GM23338 (cell line): ENCODE measurements at regions not wholly inside any gene's neighbourhood (a gene's known extent, or its start where the extent isn't known, plus 50 kb on each side); places are given as distances from the start of the nearest gene placed in this dataset.

ENCODE experiments used
- EZH2 ChIP-seq: fragments of 200-600 bp; sonication (generic); IDR thresholded peaks from one replicate; pipeline ENCODE4 v1.8.0; 2017; ENCODE audit warnings: antibody characterized with exemption, mild to moderate bottlenecking, low read depth; ENCODE audit not compliant: unreplicated experiment
- POLR2AphosphoS5 ChIP-seq: IDR thresholded peaks from 2 replicates; pipeline ENCODE4 v1.6.1; 2016; ENCODE audit warnings: antibody characterized with exemption, low read depth
- TF ChIP-seq, protein P1 (sequence below), 2 experiments: fragments of 200-600 bp in 1 of 2; sonication (generic) in 1 of 2; conservative IDR thresholded peaks; 2 replicates each; pipeline versions ENCODE4 v1.5.1 to v1.6.1; 2016 to 2017; ENCODE audit warnings: antibody characterized with exemption in 2 of 2, low read depth in 2 of 2, mild to moderate bottlenecking in 2 of 2, moderate library complexity in 1 of 2
- TF ChIP-seq, protein P2 (sequence below): IDR thresholded peaks from one replicate; pipeline ENCODE4 v1.6.1; 2018; ENCODE audit warnings: antibody characterized with exemption; ENCODE audit not compliant: unreplicated experiment

DNA sequence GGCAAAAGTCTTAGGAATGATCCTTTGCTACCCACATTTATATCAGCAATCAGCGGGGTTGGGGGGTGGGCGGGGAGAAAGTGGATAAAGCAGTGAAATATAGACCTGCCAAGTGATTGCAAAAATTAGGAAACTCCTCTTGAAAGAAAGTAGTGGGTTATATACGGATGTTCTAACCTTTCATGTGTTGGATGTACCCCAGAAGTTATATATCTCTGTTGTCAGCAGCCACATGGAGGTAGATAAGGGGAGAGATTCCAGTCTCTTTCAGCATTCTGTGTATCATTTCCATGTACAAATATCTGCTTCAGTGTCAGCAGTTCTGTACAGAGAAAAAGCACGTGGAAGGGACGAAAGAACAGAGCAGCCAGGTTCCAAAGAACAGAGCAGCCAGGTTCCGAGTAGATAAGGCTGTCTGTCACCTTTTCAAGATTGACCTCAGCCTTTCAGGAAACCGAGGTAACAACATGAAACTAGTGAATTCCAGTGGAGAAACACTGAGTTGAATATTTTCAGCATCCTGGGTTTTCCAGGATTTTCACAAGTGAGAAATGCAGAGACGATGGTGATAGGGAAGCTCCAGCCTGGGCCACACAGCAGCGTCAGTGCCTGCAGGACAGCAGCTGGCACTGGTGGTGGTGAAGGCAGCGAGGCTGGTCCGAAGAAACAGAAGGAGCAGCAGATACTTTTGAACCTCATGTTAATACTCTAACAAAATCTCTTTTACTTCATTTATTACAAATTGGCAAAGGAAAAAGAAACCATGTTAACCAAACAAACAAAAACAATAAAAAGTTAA lies 212.3 kb downstream of the C7orf25 start:
- TF ChIP-seq POLR2AphosphoS5 (no peak), EZH2 (no peak)
- TF ChIP-seq, protein P1, sequence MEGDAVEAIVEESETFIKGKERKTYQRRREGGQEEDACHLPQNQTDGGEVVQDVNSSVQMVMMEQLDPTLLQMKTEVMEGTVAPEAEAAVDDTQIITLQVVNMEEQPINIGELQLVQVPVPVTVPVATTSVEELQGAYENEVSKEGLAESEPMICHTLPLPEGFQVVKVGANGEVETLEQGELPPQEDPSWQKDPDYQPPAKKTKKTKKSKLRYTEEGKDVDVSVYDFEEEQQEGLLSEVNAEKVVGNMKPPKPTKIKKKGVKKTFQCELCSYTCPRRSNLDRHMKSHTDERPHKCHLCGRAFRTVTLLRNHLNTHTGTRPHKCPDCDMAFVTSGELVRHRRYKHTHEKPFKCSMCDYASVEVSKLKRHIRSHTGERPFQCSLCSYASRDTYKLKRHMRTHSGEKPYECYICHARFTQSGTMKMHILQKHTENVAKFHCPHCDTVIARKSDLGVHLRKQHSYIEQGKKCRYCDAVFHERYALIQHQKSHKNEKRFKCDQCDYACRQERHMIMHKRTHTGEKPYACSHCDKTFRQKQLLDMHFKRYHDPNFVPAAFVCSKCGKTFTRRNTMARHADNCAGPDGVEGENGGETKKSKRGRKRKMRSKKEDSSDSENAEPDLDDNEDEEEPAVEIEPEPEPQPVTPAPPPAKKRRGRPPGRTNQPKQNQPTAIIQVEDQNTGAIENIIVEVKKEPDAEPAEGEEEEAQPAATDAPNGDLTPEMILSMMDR (conservative IDR thresholded peaks at IDR 0.05; ENCODE audit: low read depth in 2 of 2): no peak
- TF ChIP-seq, protein P2, sequence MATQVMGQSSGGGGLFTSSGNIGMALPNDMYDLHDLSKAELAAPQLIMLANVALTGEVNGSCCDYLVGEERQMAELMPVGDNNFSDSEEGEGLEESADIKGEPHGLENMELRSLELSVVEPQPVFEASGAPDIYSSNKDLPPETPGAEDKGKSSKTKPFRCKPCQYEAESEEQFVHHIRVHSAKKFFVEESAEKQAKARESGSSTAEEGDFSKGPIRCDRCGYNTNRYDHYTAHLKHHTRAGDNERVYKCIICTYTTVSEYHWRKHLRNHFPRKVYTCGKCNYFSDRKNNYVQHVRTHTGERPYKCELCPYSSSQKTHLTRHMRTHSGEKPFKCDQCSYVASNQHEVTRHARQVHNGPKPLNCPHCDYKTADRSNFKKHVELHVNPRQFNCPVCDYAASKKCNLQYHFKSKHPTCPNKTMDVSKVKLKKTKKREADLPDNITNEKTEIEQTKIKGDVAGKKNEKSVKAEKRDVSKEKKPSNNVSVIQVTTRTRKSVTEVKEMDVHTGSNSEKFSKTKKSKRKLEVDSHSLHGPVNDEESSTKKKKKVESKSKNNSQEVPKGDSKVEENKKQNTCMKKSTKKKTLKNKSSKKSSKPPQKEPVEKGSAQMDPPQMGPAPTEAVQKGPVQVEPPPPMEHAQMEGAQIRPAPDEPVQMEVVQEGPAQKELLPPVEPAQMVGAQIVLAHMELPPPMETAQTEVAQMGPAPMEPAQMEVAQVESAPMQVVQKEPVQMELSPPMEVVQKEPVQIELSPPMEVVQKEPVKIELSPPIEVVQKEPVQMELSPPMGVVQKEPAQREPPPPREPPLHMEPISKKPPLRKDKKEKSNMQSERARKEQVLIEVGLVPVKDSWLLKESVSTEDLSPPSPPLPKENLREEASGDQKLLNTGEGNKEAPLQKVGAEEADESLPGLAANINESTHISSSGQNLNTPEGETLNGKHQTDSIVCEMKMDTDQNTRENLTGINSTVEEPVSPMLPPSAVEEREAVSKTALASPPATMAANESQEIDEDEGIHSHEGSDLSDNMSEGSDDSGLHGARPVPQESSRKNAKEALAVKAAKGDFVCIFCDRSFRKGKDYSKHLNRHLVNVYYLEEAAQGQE: no peak
